Head of caudate nucleus (tissue), 42 donors: ENCODE measurements at regions not wholly inside any gene's neighbourhood (a gene's known extent, or its start where the extent isn't known, plus 50 kb on each side); places are given as distances from the start of the nearest gene placed in this dataset.

Experiments
- DNase-seq, 42 donors: peaks; one replicate each; pipeline versions ENCODE4 v3.0.0 to v3.0.0-alpha.2; 2020 to 2021; ENCODE audit warnings: mixed read lengths in 7 of 42
- intact Hi-C: fragments of 100-400 bp; cut with DNase I; formaldehyde crosslinking; loops from one replicate; pipeline ENCODE4 v1.15.0; 2022

DNA sequence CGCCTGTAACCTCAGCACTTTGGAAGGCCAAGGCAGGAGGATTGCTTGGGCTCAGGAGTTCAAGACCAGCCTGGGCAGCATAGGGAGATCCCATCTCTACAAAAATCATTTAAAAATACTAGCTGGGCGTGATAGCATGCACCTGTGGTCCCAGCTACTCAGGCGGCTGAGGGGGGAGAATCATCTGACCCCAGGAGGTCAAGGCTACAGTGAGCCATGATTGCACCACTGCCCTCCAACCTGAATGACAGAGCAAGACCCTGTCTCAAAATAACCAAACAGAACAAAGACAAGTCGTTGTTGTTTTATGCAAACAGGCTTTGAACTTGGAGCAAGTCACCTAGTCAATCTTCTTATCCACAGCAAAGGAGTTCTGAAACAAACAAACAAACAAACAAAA, 82.0 kb upstream of the AKAP13 start:
- DNase-seq: no peak
- intact Hi-C loops: no loop called here

DNA sequence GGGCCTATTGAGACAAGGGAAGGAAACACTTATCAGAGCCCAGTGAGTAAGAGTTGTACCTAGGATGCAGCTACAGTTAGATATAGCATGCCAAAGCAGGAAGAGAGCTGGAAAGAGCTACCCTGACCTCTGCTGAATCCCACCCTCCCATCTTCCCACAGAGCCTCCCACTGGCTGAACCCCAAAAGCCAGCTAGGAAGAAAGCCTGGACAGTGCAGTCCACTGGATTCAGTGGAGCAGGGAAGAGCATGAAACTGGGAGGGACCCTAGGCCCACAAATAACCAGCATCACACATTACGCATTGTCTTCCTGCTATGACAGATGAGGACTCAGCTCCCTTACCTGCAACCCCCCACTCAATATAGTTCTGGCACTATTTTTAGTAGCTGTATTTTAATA, 81.5 kb upstream of the AKAP13 start:
- no peak for DNase-seq
- intact Hi-C loops: no loop called here

DNA sequence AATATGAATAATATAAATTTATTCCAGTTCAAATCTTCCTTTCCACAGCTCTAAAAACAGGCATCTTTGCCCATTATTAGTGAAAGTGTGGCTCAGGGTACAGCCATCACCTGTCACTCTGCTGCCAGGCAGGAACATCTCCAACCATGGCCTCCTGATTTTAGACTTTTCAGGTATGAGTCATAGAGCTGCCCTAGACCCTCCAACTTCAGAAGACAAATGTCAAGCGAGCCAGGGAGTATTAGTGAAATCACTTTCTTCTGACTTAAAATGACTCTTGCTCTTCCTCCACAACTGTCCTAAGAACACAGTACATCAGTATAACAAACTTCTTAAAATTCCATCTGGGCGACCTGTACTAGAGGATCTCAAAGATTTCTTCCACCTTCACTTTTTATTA, 78.1 kb upstream of the AKAP13 start:
- intact Hi-C loops: no loop called here
- DNase-seq: no peak

DNA sequence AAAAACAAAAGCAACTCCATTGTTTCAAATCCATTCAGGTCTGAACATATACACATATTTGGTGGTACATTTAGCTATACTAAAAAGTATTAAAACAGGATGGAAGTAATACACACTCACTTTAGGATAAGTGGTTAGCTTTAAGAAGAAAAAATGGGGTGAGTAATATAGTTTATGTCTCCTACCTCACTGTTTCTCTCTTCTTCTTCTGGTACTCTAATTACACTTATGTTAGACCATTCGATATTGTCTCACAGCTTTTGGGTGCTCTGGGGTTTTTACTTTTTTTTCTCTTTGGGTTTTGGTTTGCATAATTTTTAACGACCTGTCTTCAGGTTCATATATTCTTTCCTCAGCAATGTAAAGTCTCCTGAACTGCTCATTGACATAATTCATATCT, 75.4 kb upstream of the AKAP13 start:
- intact Hi-C loops: no loop called here

DNA sequence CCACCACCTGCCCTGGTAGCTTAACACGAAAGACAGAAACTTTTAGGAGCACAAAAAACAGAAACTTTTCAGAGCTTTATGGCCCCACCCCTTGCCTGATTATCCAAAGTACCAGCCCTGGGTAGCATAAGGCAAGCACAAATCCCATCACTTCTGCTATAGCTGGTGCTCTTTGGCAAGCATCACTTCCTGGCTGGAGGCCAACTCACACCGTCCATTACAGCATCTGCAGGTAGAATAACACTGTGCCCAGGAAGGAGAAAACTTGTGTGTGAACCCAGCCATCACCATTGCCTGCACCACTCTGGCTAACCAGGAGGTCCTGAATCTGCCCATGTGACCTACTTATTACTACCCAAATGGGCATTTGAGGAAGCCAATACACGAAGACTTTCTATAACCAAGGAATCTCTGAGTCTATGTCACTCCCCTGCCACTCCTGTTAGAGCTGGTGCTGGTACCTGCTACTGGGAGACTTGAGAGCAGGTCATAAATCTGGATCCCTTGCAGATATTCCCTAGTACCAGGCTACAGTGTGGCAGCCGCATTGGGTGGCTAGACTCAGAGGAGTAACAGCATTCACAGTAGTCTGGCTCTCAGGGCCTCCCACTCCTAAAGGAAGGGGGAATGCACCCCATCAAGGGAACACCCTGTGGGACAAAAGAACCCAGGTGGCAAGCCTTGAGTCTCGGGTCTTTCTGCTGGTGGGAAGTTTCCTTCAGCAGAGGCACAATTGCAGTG, 73.3 kb upstream of the AKAP13 start:
- no peak for DNase-seq
- intact Hi-C loops: no loop called here

More for the DNA sequence above, 75.4 kb upstream of the AKAP13 start:
- no peak for DNase-seq

DNA sequence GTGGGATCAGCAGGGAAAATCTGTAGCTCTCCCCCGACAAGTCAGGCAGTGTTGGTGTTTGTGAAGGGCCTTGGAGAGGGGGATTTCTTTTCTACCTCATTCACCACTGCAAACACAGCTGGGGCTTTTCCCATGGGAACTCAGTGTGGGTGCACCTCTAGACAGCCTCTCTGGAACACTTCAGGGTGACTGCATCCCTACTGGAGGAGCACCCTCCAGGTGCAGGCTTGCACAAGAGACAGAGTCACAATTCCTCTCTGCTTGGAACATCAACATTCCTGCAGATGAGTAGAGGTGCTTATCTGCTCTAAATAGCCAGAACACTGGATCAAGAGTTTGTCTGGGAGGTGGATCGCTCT, 72.7 kb upstream of the AKAP13 start:
- intact Hi-C loops: no loop called here
- no peak for DNase-seq

DNA sequence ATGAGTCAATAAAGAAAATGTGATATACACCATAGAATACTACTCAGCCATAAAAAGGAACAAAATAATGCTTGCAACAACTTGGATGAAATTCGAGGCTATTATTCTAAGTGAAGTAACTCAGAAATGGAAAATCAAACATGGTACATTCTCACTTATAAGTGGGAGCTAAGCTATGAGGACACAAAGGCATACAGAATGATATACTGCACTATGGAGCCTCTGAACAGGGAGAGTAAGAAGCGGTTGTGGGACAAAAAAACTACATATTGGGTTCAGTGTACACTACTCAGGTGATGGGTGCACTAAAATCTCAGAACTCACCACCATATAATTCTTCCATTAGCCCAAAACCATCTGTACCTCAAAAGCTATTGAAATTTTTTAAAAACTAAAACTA, 68.8 kb upstream of the AKAP13 start:
- intact Hi-C loops: no loop called here
- DNase-seq: no peak

DNA sequence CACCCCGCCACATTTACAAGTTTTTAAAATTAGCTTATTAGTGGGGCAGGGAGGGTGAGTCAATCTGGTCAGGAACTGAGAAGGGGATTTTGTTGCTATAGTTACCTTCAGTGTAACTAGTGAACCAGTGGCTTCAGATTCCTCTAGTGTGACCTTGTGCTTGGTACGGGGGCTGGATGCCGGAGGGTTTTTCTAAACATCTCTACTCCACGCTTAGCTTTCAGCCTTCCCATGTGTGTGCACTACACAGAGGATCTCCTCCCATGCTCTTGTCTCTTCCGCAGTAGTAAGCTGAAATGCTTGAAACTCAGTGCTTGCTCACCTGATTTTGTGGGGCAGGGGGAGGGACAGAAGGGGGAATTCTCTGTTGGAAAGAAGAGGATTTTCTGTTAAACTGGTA, 67.9 kb upstream of the AKAP13 start:
- intact Hi-C loops: no loop called here

DNA sequence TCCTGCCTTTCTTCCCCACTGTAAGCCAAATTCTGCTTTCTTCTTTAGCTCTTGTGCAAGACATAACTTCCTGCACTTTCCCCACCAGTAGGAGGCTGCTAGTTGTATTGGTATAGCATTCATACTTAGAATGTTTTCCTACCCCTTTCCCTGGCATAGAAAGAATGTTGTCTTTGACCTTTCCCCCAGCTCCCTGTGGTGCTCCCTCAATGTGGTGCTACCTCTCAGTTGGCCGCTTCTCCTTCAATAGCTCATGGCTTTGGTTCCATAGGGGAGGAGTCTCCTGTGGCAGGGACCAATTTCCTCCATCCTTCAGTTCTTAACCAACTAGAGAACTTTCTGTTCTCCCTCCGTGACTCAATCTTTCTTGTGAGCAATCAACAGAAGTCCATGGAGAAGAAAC, 67.5 kb upstream of the AKAP13 start:
- no peak for DNase-seq
- intact Hi-C loops: no loop called here

More for the DNA sequence above, 67.9 kb upstream of the AKAP13 start:
- DNase-seq: no peak

DNA sequence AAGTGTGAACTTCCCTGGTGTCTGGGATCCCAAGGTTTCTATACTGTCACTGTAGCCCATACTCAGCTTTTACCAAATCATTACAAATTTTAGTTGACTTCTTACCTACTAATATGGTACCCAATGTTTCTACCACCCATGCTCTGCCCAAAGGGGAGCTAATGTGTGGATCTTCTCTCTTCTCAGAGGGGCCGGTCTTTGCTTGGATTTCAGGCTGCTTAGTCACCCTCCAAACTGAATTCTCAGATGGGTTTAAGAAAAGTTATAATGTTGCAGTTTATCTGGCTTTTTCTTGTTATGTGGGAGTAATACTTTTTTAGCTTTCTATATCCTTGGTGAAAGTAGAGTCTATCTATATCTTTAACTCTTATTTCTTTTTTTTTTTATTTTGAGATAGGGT, 67.1 kb upstream of the AKAP13 start:
- DNase-seq: no peak
- intact Hi-C loops: no loop called here

DNA sequence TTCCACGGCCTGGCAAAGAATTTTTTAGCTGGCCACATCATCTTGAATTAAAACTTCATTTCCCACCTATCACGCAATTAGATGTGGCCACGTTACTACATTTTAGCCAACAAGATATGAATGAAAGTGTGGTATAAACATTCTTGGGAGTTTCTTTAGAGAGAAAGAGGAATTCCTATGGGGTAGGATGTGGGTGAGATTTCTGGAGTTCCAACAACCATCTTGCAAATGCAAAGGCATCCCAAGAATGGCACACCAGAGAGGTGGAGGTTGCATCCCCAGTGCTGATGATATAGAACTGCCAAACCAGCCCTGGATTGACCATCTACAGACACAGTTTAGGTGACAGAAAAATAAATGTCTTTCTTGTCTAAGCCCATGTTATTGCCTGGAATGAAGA, 66.3 kb upstream of the AKAP13 start:
- intact Hi-C loops: no loop called here

DNA sequence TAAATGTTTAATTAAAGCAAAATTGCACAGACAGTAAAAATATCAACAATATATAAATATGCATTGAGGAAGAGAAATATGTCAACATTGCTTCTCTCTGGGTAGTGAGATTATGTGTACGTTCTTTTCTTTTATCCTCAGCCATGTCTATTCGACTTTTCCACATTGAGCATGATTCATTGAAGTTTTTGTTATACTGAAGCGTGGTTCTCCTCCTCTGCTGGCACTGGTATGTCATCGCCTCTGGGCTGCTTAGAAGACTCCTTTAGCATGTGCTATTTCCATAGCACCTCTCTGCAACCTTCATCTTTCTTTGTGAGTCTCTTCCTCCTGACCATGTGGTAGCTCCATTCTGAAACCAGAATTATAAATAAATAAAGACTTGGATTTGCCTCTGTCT, 65.8 kb upstream of the AKAP13 start:
- intact Hi-C loops: no loop called here
- DNase-seq: no peak

More for the DNA sequence above, 66.3 kb upstream of the AKAP13 start:
- no peak for DNase-seq

DNA sequence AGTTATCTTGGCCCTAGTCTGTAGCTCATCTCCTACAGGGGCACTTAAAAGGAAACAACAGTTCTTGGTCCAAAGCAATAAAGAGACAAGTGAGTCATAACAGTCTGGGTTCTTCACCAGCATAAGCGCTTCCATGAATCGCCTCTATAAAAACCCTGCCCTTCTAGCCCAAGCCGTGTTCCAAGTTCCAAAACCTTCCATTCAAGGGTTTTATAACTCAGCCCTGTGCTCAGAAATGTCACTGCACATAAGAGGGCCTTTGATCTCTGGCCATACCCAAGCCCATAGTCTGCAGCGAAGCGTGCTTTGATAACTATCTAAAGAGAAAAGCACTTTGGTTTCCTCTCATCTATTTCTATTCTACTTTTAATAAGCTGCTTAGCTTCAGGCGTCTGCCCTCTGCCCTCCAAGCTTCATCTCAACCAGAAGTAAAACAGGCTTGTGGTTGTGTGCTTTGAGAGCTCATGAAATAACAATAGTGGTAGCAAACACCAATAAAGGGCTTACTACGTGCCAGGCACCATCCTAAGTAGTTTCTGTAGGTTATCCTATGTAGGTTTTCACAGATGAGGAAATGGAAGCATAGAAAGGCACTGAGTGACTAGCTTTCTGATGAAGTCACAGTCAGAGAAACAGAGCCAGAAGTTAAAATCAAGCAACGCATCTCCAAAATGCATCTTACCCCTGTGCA, 64.0 kb upstream of the AKAP13 start:
- intact Hi-C loops: no loop called here
- DNase-seq: no peak

DNA sequence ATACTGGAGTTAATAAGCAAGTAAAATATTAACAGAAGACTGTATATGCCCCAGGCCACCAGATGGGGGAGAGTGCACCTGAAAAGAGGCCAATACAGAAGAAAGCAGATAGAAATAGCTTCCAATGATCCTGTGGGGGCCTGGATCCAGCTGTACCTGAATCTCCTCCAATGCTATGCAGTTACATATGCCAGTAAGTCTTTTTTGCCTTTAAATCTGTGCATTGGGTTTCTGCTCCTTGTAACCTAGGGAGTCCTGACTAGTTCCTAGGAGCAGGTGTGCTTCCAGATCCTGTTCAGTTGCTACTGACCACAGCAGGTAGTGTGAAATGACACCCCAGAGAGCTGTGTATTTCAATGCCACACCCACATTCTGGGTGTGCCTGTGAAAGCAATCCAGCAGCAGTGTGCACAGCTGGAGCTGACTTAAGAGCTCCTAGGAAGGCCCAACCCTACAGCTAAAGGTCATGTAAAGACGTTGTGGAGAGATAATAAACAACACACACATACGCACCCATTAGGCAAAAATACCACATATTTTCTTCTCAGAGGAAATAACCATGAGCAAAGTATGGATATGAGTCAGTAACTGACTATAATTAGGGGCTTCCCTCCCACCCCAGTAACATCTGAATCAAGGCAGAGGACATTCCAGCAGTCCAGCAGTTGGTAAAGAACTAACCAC, 62.2 kb upstream of the AKAP13 start:
- intact Hi-C loops: no loop called here
- no peak for DNase-seq

DNA sequence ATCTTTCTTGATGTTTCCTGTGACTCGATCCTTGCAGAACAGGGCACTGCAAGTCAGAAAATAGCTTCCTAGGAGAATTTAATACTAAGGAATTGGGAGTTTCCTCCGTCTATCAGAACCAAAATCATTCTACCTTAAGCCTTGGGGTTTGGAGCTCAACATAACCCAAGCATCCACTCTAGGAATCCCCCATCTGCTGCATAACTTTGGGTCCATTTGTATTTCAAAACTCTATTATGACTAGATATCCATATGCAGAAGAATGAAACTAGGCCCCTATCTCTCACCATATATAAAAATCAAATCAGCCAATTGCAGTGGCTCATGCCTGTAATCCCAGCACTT, 61.7 kb upstream of the AKAP13 start:
- no peak for DNase-seq
- intact Hi-C loops: no loop called here

DNA sequence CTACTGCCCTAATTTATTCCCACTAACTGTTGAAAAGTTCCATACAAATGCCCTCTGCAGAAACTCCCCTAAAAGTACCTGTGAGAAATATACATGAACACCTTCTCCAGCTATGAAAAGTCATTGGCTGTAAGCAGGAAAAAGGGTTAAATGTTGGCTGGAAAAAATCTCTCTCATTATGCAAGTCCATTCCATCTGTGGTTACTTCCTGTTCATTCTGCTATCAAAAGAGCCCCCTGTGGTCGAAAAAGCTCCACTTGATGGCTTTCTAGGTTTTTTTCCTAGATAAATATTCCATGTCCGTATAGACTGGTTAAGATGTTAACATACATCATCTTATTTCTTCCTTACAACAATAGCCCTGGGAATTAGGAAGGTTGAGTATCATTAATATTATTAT, 56.2 kb upstream of the AKAP13 start:
- DNase-seq: no peak
- intact Hi-C loops: no loop called here

DNA sequence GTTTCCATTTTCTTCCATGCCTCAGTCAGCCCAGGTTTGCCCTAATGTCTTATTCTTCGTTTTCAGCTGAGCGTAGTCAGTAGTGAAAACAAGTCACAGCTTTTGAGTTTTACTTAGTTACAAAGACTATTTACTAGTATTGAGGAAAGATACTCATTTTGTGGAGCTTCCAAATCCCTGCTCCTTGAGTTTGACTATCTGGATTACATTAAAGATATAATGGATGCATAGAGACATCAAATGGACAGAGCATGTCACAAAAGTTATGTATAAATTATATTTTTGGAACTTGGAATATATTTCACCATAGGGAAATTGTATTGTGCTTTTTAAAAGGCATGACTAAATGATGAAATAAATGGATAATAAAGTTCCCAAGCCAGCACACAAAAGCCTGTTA, 54.6 kb upstream of the AKAP13 start:
- no peak for DNase-seq
- intact Hi-C loops: no loop called here

DNA sequence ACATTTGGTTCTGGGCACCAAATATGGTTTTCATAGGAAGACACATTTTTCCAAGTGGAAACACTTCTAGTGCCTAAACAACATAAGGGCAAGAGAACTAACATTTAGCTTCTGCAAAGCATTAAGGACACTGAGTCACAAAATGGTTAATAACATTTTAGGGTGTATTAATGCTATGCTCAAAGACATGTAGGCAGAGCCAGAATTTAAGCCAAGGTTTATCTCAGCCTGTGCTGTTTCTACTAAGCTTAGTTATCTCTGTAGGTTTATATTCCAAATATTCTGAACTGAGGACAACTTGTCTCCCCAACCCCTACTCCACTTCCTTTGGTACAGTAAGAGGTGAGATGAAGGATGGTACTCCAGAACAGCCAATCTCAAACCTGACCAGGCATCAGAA, 54.1 kb upstream of the AKAP13 start:
- no peak for DNase-seq
- intact Hi-C loops: no loop called here

DNA sequence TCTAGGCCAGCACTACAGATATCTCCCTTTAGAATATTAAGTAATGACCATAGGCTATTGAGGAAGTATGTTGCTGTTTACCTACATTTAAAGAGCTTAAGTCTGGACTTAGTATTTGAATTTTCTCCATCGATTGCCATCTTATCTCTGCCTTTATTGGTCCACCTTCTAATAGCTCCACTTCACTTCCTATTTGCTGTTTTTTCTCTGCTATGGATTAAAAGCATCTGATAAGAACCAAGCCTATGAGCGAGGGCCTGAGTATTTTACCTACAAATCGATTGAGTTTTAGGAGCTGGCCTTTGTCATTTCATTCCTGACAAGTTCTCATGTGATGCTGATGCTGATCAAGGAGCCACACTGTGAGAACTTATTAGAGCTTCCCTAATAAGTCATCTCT, 52.6 kb upstream of the AKAP13 start:
- intact Hi-C loops: no loop called here

DNA sequence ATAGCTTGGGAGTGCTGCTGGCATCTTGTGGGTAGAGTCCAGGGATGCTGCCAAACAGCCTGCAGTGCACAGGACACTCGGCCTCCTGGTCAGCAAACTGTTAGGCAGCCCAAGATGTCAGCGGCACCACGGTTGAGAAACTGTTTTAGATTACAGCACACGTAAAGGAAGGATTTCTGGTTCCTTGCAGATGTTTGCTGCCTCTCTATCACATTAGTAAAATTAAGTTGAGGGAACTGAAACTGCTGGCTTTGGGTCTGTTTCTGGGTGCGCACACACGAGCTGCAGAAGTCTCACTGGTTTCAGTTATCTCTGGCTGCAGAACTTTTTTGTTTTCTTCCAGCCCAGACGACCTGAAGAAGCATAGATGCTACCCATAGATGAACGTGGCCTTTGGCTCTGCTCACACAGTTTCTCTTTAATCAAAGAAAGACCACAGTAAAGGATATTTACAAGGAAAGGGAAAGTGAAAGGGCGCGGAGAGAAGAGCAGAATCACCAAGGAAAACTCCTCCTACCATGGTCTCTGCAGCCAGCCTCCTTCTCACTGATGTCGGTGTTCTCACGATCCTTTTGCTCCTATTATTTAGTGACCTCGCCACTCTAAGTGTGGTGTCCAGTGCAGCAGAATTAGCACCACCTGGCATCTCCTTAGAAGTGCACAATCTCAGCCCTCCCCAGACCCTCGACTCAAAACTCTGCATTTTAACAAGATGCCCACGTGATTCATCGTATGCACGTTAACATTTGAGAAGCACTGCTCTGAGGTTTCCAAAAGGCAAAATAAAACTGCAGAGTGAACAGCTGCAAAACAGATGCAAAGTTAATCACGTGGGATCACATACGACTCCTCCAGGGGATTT, 50.6 kb upstream of the AKAP13 start:
- peak in 16 of 42 donors; percentile 2 to 26 (median 10) for DNase-seq
- intact Hi-C loops: no loop called here

More for the DNA sequence above, 52.6 kb upstream of the AKAP13 start:
- no peak for DNase-seq
